Endothelial cell (in vitro differentiated cells): ENCODE measurements at regions not wholly inside any gene's neighbourhood (a gene's known extent, or its start where the extent isn't known, plus 50 kb on each side); places are given as distances from the start of the nearest gene placed in this dataset.

Experiments used
- DNase-seq: peaks from one replicate; pipeline ENCODE4 v3.0.0; 2021; ENCODE audit warnings: low spot score
- H3K27ac Mint-ChIP-seq: one replicate; pipeline ENCODE4 v1.8.0; 2021; ENCODE audit warnings: mixed read lengths, inconsistent platforms; ENCODE audit not compliant: unreplicated experiment
- H3K27me3 Mint-ChIP-seq: one replicate; pipeline ENCODE4 v1.8.0; 2021; ENCODE audit warnings: mild to moderate bottlenecking, moderate library complexity, mixed read lengths, inconsistent platforms; ENCODE audit not compliant: unreplicated experiment
- H3K36me3 Mint-ChIP-seq: one replicate; pipeline ENCODE4 v1.8.0; 2021; ENCODE audit warnings: mild to moderate bottlenecking, low read depth, mixed read lengths, inconsistent platforms; ENCODE audit not compliant: unreplicated experiment
- H3K4me1 Mint-ChIP-seq: one replicate; pipeline ENCODE4 v1.8.0; 2021; ENCODE audit warnings: mild to moderate bottlenecking, mixed read lengths, inconsistent platforms; ENCODE audit not compliant: unreplicated experiment
- H3K4me3 Mint-ChIP-seq: one replicate; pipeline ENCODE4 v1.8.0; 2021; ENCODE audit warnings: mild to moderate bottlenecking, mixed read lengths, inconsistent platforms; ENCODE audit not compliant: unreplicated experiment
- H3K9me3 Mint-ChIP-seq: one replicate; pipeline ENCODE4 v1.8.0; 2021; ENCODE audit warnings: mixed read lengths, inconsistent platforms; ENCODE audit not compliant: unreplicated experiment
- CTCF ChIP-seq: fragments of 200-600 bp; sonication (generic); IDR thresholded peaks from one replicate; pipeline ENCODE4 v1.5.0; 2021; ENCODE audit warnings: antibody characterized with exemption; ENCODE audit not compliant: unreplicated experiment

- TF ChIP-seq CTCF: no peak
- no peaks in the 10 kb centered on the region for H3K27me3 Mint-ChIP-seq
- DNase-seq: no peak
Measured at GRCh38 chr2:139162456-139162855, 382.3 kb upstream of the NXPH2 start.

GRCh38 chr2:139160836-139161235 is 380.6 kb upstream of the NXPH2 start:
- H3K27ac Mint-ChIP-seq: no peak overlapping the region
- no peaks in the 10 kb centered on the region for H3K36me3 Mint-ChIP-seq
- H3K4me3 Mint-ChIP-seq: no peak overlapping the region
- H3K27me3 Mint-ChIP-seq: no peaks in the 10 kb centered on the region
- H3K4me1 Mint-ChIP-seq: no peaks in the 10 kb centered on the region
- TF ChIP-seq CTCF: no peak
- H3K9me3 Mint-ChIP-seq: no peaks in the 10 kb centered on the region
- DNase-seq: no peak

More at GRCh38 chr2:139162456-139162855, 382.3 kb upstream of the NXPH2 start:
- no peak overlapping the region for H3K4me3 Mint-ChIP-seq
- no peaks in the 10 kb centered on the region for H3K9me3 Mint-ChIP-seq
- H3K4me1 Mint-ChIP-seq: no peaks in the 10 kb centered on the region
- no peaks in the 10 kb centered on the region for H3K36me3 Mint-ChIP-seq
- H3K27ac Mint-ChIP-seq: no peak overlapping the region

GRCh38 chr2:139159177-139159576 is 379.0 kb upstream of the NXPH2 start:
- Mint-ChIP-seq H3K27ac (no peak overlapping the region), H3K36me3 (no peaks in the 10 kb centered on the region), H3K9me3 (no peaks in the 10 kb centered on the region), H3K4me3 (no peak overlapping the region), H3K4me1 (no peaks in the 10 kb centered on the region), H3K27me3 (no peaks in the 10 kb centered on the region)
- TF ChIP-seq CTCF: no peak
- DNase-seq: no peak

GRCh38 chr2:139156730-139157129 is 376.5 kb upstream of the NXPH2 start:
- no peak for TF ChIP-seq CTCF
- H3K4me1 Mint-ChIP-seq: no peaks in the 10 kb centered on the region
- no peaks in the 10 kb centered on the region for H3K36me3 Mint-ChIP-seq
- H3K27me3 Mint-ChIP-seq: no peaks in the 10 kb centered on the region
- DNase-seq: no peak
- no peak overlapping the region for H3K4me3 Mint-ChIP-seq
- no peak overlapping the region for H3K27ac Mint-ChIP-seq
- H3K9me3 Mint-ChIP-seq: no peaks in the 10 kb centered on the region

- H3K4me3 Mint-ChIP-seq: no peak overlapping the region
- H3K27ac Mint-ChIP-seq: no peak overlapping the region
- no peak for TF ChIP-seq CTCF
- H3K36me3 Mint-ChIP-seq: no peaks in the 10 kb centered on the region
- H3K27me3 Mint-ChIP-seq: no peaks in the 10 kb centered on the region
- H3K9me3 Mint-ChIP-seq: no peaks in the 10 kb centered on the region
- no peaks in the 10 kb centered on the region for H3K4me1 Mint-ChIP-seq
- DNase-seq: no peak
Measured at GRCh38 chr2:139155991-139156390, 375.8 kb upstream of the NXPH2 start.
